Adrenal gland (tissue), 9 donors: ENCODE measurements at regions not wholly inside any gene's neighbourhood (a gene's known extent, or its start where the extent isn't known, plus 50 kb on each side); places are given as distances from the start of the nearest gene placed in this dataset.
A peak's percentile ranks its signal among the peaks of the same experiment; 100 is the strongest.

ENCODE experiments used
- DNase-seq, 7 donors: peaks; one replicate each; pipeline ENCODE4 v3.0.0-alpha.2; 2019 to 2020
- H3K27ac ChIP-seq, 5 donors: fragments of 200-600 bp; sonication (generic) in 4 of 5; 1 replicate in 3 of 5; 2 replicates in 2 of 5; pipeline versions ENCODE4 v1.5.1 to v1.8.0; 2016 to 2020; ENCODE audit warnings: mild to moderate bottlenecking in 1 of 5
- H3K27me3 ChIP-seq: fragments of 200-600 bp; 2 replicates; pipeline ENCODE4 v1.8.0; 2021
- H3K36me3 ChIP-seq, 2 donors: fragments of 200-600 bp; replicated peaks in 1 of 2; 1 replicate in 1 of 2; 2 replicates in 1 of 2; pipeline versions ENCODE4 v1.5.1 to v1.8.0; 2018 to 2022
- H3K4me1 ChIP-seq, 2 donors: fragments of 200-600 bp; replicated peaks in 1 of 2; 1 replicate in 1 of 2; 2 replicates in 1 of 2; pipeline versions ENCODE4 v1.5.1 to v1.8.0; 2018 to 2021
- H3K4me3 ChIP-seq, 4 donors: fragments of 200-600 bp; sonication (generic) in 3 of 4; one replicate each; pipeline ENCODE4 v1.5.1; 2016 to 2018
- H3K9me3 ChIP-seq, 3 donors: fragments of 200-600 bp; sonication (generic) in 1 of 3; replicated peaks in 1 of 3; 1 replicate in 2 of 3; 2 replicates in 1 of 3; pipeline versions ENCODE4 v1.5.1 to v1.8.0; 2016 to 2021
- CTCF ChIP-seq, 6 experiments: fragments of 450-650 bp in 4 of 6; fragments of 200-600 bp in 2 of 6; sonication (generic) in 1 of 6; IDR thresholded peaks; 1 replicate in 5 of 6; 2 replicates in 1 of 6; pipeline versions ENCODE4 v1.5.1 to v1.8.0; 2016 to 2021; ENCODE audit warnings: antibody characterized with exemption in 6 of 6, mild to moderate bottlenecking in 2 of 6, moderate library complexity in 1 of 6
- POLR2A ChIP-seq, 2 donors: fragments of 450-650 bp; IDR thresholded peaks; one replicate each; pipeline ENCODE4 v1.6.1; 2017; ENCODE audit warnings: antibody characterized with exemption in 2 of 2, mild to moderate bottlenecking in 2 of 2, moderate library complexity in 1 of 2
- WGBS, 4 donors: extraction: QIAGEN DNeasy Blood & Tissue Kit in 2 of 4; methylation state at CpG; one replicate each; pipeline versions ENCODE4 v1.1.5 to v1.1.7; 2013 to 2017; 5-methylcytosine and 5-hydroxymethylcytosine counted together
- intact Hi-C, 2 donors: fragments of 100-400 bp; cut with DNase I; formaldehyde crosslinking; loops; one replicate each; pipeline versions ENCODE4 v1.14.1 to v1.15.0; 2022 to 2023
- donor health status: healthy with polysubstance abuse.
- donor health status: Bipolar disorder and iron deficiency.
- donor health status: DM: yes; HTN: yes; CAD: no.
- donor health status: DM: no; HTN: no; CAD: no.
- donor health status: DM: no; HTN: no; CAD: no.

- Histone ChIP-seq H3K4me3 (no peak overlapping the region), H3K27ac (no peak overlapping the region), H3K4me1 (peaks cover 10 to 17% of the 10 kb centered on the region in 2 donors), H3K27me3 (no peaks in the 10 kb centered on the region), H3K9me3 (no peaks in the 10 kb centered on the region), H3K36me3 (no peaks in the 10 kb centered on the region)
- no peak for TF ChIP-seq CTCF (IDR thresholded peaks at IDR 0.05)
- no peak for TF ChIP-seq POLR2A (IDR thresholded peaks at IDR 0.05)
- 77 to 88% (median 84%) methylated on average over 8 to 9 of the region's 9 CpGs for WGBS, 4 donors
- intact Hi-C loops, result no loop called here
- no peak for DNase-seq
These were observed 126.0 kb upstream of the ERCC6L2 start for GRCh38 chr9:95749493-95749892.

- intact Hi-C loops, result no loop called here
- H3K4me1 ChIP-seq, result no peaks in the 10 kb centered on the region
- no peak for DNase-seq
- H3K4me3 ChIP-seq, result no peak overlapping the region
- H3K9me3 ChIP-seq, result no peaks in the 10 kb centered on the region
- H3K27me3 ChIP-seq, result no peaks in the 10 kb centered on the region
- H3K36me3 ChIP-seq, result no peaks in the 10 kb centered on the region
- H3K27ac ChIP-seq, result no peak overlapping the region
- WGBS, 4 donors, result 58 to 67% (median 63%) methylated on average over 4 of the region's 4 CpGs
- no peak for TF ChIP-seq POLR2A (IDR thresholded peaks at IDR 0.05)
- TF ChIP-seq CTCF (IDR thresholded peaks at IDR 0.05), result no peak
These were observed 128.9 kb upstream of the ERCC6L2 start for GRCh38 chr9:95746408-95747180.

- Histone ChIP-seq H3K9me3 (no peaks in the 10 kb centered on the region), H3K36me3 (no peaks in the 10 kb centered on the region), H3K27ac (no peak overlapping the region), H3K4me3 (no peak overlapping the region), H3K4me1 (no peaks in the 10 kb centered on the region), H3K27me3 (no peaks in the 10 kb centered on the region)
- DNase-seq, result no peak
- TF ChIP-seq CTCF (IDR thresholded peaks at IDR 0.05), result no peak
- no peak for TF ChIP-seq POLR2A (IDR thresholded peaks at IDR 0.05)
- intact Hi-C loops, result no loop called here
- WGBS, 4 donors, result 62 to 75% (median 70%) methylated on average over 6 of the region's 6 CpGs
These were observed 132.7 kb upstream of the ERCC6L2 start for GRCh38 chr9:95742821-95743220.

- H3K27ac ChIP-seq, result peak overlapping the region in 1 of 5 donors; percentile 7
These were observed 133.9 kb upstream of the ERCC6L2 start for GRCh38 chr9:95741631-95742030.

More at GRCh38 chr9:95741631-95742030, 133.9 kb upstream of the ERCC6L2 start:
- H3K9me3 ChIP-seq, result no peaks in the 10 kb centered on the region
- no peaks in the 10 kb centered on the region for H3K36me3 ChIP-seq
- no peak overlapping the region for H3K4me3 ChIP-seq
- 23 to 52% (median 28%) methylated on average over 2 of the region's 2 CpGs for WGBS, 4 donors
- no peaks in the 10 kb centered on the region for H3K27me3 ChIP-seq
- no peak for DNase-seq
- intact Hi-C loops, result no loop called here
- H3K4me1 ChIP-seq, result no peaks in the 10 kb centered on the region
- TF ChIP-seq POLR2A (IDR thresholded peaks at IDR 0.05), result no peak
